ENCODE measurements at regions not wholly inside any gene's neighbourhood (a gene's known extent, or its start where the extent isn't known, plus 50 kb on each side); places are given as distances from the start of the nearest gene placed in this dataset.

GRCh38 chr11:28504555-28505110 is 396.4 kb downstream of the METTL15 start:
- no peak for DNase-seq

- no peak for DNase-seq
These were observed 387.1 kb downstream of the METTL15 start for GRCh38 chr11:28495333-28495732.

GRCh38 chr11:28491431-28491830 is 383.2 kb downstream of the METTL15 start:
- DNase-seq, result no peak

GRCh38 chr11:28490773-28491382 is 382.7 kb downstream of the METTL15 start:
- DNase-seq, result no peak

GRCh38 chr11:28488336-28488735 is 380.1 kb downstream of the METTL15 start:
- DNase-seq, result no peak

GRCh38 chr11:28483072-28483867 is 375.1 kb downstream of the METTL15 start:
- no peak for DNase-seq

GRCh38 chr11:28482666-28483065 is 374.5 kb downstream of the METTL15 start:
- DNase-seq, result no peak

GRCh38 chr11:28481616-28482480 is 373.7 kb downstream of the METTL15 start:
- no peak for DNase-seq

GRCh38 chr11:28480406-28480805 is 372.2 kb downstream of the METTL15 start:
- DNase-seq, result no peak

GRCh38 chr11:28476864-28477263 is 368.7 kb downstream of the METTL15 start:
- no peak for DNase-seq

- DNase-seq, result no peak
These were observed 367.9 kb downstream of the METTL15 start for GRCh38 chr11:28476049-28476448.

- DNase-seq, result no peak
These were observed 364.7 kb downstream of the METTL15 start for GRCh38 chr11:28472904-28473303.

- DNase-seq, result no peak
These were observed 363.3 kb downstream of the METTL15 start for GRCh38 chr11:28471537-28471936.

- DNase-seq, result no peak
These were observed 362.0 kb downstream of the METTL15 start for GRCh38 chr11:28470180-28470579.

- no peak for DNase-seq
These were observed 358.3 kb downstream of the METTL15 start for GRCh38 chr11:28466506-28466905.

GRCh38 chr11:28464252-28464867 is 356.2 kb downstream of the METTL15 start:
- DNase-seq, result no peak

GRCh38 chr11:28463826-28464225 is 355.6 kb downstream of the METTL15 start:
- no peak for DNase-seq

GRCh38 chr11:28461846-28462245 is 353.7 kb downstream of the METTL15 start:
- no peak for DNase-seq

- DNase-seq, result no peak
These were observed 353.1 kb downstream of the METTL15 start for GRCh38 chr11:28461338-28461737.

GRCh38 chr11:28460348-28460747 is 352.2 kb downstream of the METTL15 start:
- DNase-seq, result no peak

- DNase-seq, result no peak
These were observed 351.7 kb downstream of the METTL15 start for GRCh38 chr11:28459912-28460311.

GRCh38 chr11:28457481-28458065 is 349.4 kb downstream of the METTL15 start:
- no peak for DNase-seq
